SU-DHL-6 (cell line): ENCODE measurements at regions not wholly inside any gene's neighbourhood (a gene's known extent, or its start where the extent isn't known, plus 50 kb on each side); places are given as distances from the start of the nearest gene placed in this dataset.

Experiments used
- EZH2phosphoT487 ChIP-seq: fragments of 200-600 bp; sonication (generic), shearing (Covaris generic); conservative IDR thresholded peaks from 2 replicates; pipeline ENCODE4 v1.6.1; 2018; ENCODE audit warnings: mild to moderate bottlenecking, antibody characterized with exemption, low read length, moderate library complexity, mixed read lengths
- TF ChIP-seq, protein P1 (sequence below): fragments of 200-600 bp; sonication (generic); IDR thresholded peaks from one replicate; pipeline ENCODE4 v1.5.1; 2017; ENCODE audit warnings: antibody characterized with exemption, mild to moderate bottlenecking, low read length, moderate library complexity; ENCODE audit not compliant: insufficient read depth, poor library complexity, severe bottlenecking

DNA sequence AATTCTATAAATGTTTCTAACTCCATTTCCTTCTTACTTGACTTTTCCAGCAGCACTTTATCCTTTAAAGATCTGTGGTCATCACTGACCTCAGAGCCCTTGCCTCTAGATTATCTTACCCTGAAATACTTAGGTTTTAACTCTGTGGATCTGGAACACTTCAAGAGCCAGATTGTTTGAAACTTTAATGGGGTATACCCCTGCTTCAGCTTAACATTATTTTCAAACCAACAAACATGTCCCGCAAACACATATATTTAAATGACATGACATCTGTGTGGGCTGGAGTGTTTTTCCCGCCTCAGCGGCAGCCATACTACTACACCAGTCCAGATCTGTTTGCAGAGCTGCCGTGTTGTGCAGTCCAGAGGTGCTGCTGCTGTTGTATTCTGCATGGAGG is 252.0 kb upstream of the TPM1 start:
- TF ChIP-seq, protein P1, sequence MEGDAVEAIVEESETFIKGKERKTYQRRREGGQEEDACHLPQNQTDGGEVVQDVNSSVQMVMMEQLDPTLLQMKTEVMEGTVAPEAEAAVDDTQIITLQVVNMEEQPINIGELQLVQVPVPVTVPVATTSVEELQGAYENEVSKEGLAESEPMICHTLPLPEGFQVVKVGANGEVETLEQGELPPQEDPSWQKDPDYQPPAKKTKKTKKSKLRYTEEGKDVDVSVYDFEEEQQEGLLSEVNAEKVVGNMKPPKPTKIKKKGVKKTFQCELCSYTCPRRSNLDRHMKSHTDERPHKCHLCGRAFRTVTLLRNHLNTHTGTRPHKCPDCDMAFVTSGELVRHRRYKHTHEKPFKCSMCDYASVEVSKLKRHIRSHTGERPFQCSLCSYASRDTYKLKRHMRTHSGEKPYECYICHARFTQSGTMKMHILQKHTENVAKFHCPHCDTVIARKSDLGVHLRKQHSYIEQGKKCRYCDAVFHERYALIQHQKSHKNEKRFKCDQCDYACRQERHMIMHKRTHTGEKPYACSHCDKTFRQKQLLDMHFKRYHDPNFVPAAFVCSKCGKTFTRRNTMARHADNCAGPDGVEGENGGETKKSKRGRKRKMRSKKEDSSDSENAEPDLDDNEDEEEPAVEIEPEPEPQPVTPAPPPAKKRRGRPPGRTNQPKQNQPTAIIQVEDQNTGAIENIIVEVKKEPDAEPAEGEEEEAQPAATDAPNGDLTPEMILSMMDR = no peak
- TF ChIP-seq EZH2phosphoT487 = no peak
